SK-N-SH treated with all-trans-retinoic acid at 6 μM for 48 hours (cell line): ENCODE measurements at regions not wholly inside any gene's neighbourhood (a gene's known extent, or its start where the extent isn't known, plus 50 kb on each side); places are given as distances from the start of the nearest gene placed in this dataset.

Experiments
- ARNTL ChIP-seq: fragments of 450-650 bp; formaldehyde crosslinking; IDR thresholded peaks from 2 replicates; pipeline ENCODE4 v1.5.0; 2020; ENCODE audit warnings: low read depth, mild to moderate bottlenecking, moderate library complexity, borderline replicate concordance
- BACH2 ChIP-seq: fragments of 250-450 bp; sonication (Bioruptor Pico); IDR thresholded peaks from 2 replicates; pipeline ENCODE4 v1.9.0; 2021; ENCODE audit warnings: mild to moderate bottlenecking, borderline replicate concordance
- ZFP3 ChIP-seq: fragments of 250-450 bp; sonication (Bioruptor Pico); IDR thresholded peaks from 2 replicates; pipeline ENCODE4 v1.5.0; 2020; ENCODE audit warnings: mild to moderate bottlenecking, moderate library complexity
- ZFP30 ChIP-seq: fragments of 450-650 bp; formaldehyde crosslinking; IDR thresholded peaks from 2 replicates; pipeline ENCODE4 v1.5.0; 2022; ENCODE audit warnings: mild to moderate bottlenecking, moderate library complexity

DNA sequence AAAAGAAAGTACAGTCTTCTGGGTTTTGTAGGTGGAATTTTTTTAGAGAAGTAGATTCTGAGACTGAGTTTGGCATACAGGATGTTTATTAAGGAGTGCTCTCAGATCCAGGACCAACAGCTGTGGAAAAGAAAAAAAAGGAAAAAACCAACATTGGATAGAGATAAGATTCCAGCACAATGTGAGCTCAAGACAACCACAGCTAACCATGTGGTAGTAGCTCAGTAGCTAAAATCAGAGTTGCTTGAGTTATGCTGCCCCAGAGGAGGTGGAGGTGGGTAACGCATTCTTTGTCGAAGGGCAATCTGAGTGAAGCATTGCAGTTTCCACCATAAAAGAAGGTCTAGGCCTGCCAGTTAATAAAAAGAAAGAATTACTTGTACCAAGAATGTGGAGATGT lies 904.3 kb downstream of the NSUN3 start:
- TF ChIP-seq ARNTL (CRISPR knock-in tag) (no peak), ZFP3 (CRISPR knock-in tag) (no peak), BACH2 (CRISPR knock-in tag) (no peak), ZFP30 (CRISPR knock-in tag) (no peak)
